ENCODE measurements at regions not wholly inside any gene's neighbourhood (a gene's known extent, or its start where the extent isn't known, plus 50 kb on each side); places are given as distances from the start of the nearest gene placed in this dataset.

- no peak for DNase-seq (ENCODE audit: low spot score)
Measured at GRCh38 chr12:85509081-85509856, 229.2 kb downstream of the ALX1 start.

- DNase-seq (ENCODE audit: low spot score) = no peak
Measured at GRCh38 chr12:85509857-85510256, 229.8 kb downstream of the ALX1 start.

- no peak for DNase-seq (ENCODE audit: low spot score)
Measured at GRCh38 chr12:85516039-85516438, 236.0 kb downstream of the ALX1 start.

GRCh38 chr12:85516667-85517325 is 236.8 kb downstream of the ALX1 start:
- DNase-seq (ENCODE audit: low spot score) = no peak

DNA sequence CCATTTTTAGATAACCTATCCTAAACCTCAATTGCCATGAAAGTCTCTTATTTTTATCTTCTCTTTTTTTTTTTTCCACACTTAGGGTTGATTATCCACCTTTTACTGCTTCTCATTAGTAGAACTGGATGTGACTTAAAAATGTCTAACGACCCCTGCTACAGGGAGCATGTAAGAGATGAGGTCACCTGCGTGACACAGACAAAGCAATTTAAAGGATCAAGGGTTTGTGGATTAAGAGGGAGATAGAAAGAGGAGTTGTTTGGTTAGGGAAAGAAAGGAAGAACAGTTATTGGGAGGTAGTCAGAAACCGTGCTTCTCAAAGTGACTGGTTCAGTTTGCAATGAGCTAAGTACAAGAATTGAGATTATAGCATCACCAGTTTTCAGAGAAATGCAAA is 239.1 kb downstream of the ALX1 start:
- DNase-seq (ENCODE audit: low spot score) = no peak

GRCh38 chr12:85523197-85523596 is 243.2 kb downstream of the ALX1 start:
- no peak for DNase-seq (ENCODE audit: low spot score)

DNA sequence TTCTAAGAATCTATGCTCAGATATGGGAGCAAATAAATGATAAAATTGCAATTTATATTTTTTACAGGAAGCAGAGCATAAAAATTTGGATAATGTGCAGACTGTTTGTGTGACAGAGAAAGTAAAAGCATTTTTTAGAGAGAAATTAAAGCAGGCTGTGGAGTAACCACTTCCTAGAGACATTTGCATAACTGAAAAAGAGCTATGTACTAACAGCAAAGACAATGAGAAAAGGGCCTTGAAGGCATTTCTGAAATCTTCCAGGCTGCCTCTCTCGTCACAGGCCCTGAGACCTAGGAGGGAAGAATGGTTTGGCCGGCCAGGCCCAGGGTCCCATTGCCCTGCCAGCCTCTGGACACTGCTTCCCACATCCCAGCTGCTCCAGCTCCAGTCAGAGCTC is 247.2 kb downstream of the ALX1 start:
- no peak for DNase-seq (ENCODE audit: low spot score)

DNA sequence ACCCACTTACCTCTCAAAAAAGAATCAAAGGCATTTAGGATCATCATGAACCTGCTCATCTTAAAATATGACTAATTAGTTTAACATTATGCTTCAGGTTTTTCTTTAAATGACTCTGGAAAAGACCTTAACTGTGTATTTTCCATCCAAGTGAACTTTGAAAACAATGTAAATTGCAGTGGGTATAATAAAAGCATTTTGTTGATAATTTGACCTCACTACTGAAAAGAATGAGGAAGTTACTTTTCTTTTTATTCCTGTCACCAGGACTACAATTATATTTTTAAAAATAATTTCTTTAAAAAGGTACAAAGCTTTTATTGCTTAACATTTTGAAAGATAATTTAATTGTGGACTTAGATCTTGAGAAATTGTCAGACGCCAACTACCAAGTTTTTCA is 249.9 kb downstream of the ALX1 start:
- DNase-seq (ENCODE audit: low spot score) = no peak

GRCh38 chr12:85530456-85530855 is 250.4 kb downstream of the ALX1 start:
- DNase-seq (ENCODE audit: low spot score) = no peak

DNA sequence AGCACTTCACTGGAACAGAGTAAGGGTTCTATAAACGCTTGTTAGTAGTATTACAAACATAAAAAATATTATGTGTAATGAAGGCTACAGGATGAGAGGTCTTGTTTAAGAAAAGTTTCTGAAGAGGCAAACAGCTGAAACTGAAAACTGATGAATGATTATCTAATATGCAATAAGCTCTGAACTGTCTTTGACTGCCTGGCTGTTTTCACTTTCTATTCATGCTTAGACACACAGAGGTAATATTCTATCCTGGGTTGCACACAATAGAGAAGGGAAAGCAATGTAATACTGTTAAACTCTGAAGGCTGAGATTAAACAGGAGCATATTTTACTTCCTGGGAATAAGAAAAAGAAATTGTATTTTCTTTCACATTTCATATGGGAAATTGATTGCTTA is 251.3 kb downstream of the ALX1 start:
- no peak for DNase-seq (ENCODE audit: low spot score)

GRCh38 chr12:85549640-85550039 is 269.6 kb downstream of the ALX1 start:
- DNase-seq (ENCODE audit: low spot score) = no peak

DNA sequence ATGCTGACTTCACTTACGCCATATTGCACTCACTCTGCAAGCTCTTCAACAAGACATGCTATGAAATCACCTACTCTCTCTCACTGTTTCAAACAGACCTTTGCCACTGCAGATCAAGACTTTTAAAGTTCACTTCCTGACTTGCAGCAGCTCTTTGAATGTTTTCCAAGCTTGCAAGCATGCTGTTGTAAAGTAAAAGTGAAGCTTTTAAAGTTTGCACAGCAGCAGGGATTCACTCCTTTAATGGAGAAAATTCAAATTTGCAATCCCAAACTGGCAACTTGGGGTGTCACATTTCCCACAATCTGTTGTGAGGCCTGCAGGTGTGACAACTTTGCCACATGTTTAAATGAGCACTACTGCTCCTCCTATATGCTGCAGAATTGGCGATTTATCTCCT is 270.9 kb downstream of the ALX1 start:
- DNase-seq (ENCODE audit: low spot score) = no peak

DNA sequence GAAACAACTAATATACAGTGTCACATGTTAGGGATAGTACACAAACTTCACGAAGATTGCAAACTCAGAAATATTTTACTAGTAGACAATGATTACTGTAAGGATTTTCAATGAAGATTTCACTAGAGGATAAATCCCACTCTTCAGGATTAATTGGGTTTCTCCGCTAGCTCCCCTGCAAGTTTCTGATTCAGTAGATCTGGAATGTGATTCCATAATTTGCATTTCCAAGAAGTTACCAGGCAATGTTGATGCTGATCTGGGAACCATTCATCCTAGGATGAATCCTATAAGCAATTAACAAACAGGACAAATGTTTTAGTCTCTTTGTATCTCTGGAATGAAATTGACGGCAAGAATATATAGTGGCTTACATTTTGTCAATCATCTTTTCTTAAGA is 272.4 kb downstream of the ALX1 start:
- no peak for DNase-seq (ENCODE audit: low spot score)

DNA sequence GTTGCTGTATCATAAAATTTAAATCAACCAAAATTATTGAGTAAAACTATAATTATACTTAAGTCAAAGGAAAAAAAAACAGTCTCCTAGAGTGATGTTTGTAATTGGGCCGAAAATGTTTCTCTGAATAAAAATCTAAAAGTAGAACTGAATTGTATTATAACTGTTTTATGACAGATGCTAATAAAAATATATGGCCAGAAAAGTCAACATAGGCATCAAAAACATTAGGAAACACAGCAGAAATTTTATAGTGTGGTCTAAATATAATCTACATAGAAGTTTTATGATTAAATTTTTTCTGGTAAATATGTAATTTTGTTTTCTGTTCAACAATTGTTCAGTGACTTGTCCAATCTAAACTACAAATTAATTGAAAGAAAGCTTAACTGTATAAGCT is 277.8 kb downstream of the ALX1 start:
- DNase-seq (ENCODE audit: low spot score) = no peak

DNA sequence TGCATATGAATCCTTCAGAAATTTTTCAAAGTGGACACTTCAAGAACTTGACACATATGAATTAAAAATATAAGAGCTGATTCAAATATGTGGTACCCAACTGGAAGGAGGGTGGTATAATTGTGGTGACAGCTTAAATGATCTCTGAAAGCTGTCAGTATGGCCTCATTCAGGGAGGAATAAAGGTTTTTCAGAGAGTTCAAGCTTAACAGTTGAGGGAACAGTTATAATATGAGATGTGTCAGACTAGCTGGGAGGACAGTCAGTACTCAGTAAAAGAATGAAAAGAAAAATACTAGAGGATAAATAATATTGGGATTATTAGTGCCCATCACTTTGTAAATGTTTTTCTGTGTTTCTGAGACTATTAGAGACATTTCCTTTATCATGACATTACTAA is 277.5 kb downstream of the RASSF9 start:
- DNase-seq (ENCODE audit: low spot score) = no peak

GRCh38 chr12:85559127-85559526 is 277.1 kb downstream of the RASSF9 start:
- no peak for DNase-seq (ENCODE audit: low spot score)

DNA sequence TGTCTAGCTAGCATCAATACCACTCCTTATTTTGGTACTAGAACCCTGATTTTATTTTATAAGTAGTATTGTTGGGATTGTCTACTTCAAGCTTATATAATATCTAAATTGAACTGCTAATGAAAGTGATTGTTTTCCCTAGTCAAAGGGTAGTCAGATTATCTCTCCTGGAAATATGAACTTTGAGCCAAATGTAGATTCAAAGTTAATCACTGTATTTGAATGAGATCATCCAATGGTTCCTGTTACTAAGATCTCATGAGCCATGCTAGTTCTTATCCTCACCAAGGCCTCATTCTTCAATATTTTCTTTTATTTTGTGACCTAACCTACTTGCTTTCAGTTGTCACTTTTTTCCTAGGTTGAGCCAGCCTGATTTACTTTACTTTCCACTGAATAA is 276.7 kb downstream of the RASSF9 start:
- no peak for DNase-seq (ENCODE audit: low spot score)

- no peak for DNase-seq (ENCODE audit: low spot score)
Measured at GRCh38 chr12:85562765-85563164, 273.4 kb downstream of the RASSF9 start.

DNA sequence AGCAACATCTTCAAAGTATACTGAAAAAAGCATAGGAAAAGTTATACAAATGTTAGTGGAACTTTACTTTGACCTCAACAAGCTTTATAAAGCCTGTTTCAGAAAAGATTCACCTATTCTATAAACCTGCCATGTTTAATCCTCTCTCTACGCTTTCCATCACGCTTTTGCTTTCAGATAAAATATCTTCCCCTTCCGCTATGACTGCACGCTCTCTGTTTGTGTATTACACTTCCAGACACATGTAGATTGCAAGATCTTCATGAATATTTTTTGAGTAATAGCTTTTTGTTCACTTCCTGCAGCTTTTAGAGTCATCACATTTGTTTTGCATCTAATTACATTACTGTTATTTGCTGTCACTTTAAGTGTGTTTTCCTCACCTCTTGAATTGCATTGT is 271.4 kb downstream of the RASSF9 start:
- no peak for DNase-seq (ENCODE audit: low spot score)

- DNase-seq (ENCODE audit: low spot score) = no peak
Measured at GRCh38 chr12:85568395-85569103, 267.7 kb downstream of the RASSF9 start.

GRCh38 chr12:85569261-85569660 is 266.9 kb downstream of the RASSF9 start:
- no peak for DNase-seq (ENCODE audit: low spot score)

DNA sequence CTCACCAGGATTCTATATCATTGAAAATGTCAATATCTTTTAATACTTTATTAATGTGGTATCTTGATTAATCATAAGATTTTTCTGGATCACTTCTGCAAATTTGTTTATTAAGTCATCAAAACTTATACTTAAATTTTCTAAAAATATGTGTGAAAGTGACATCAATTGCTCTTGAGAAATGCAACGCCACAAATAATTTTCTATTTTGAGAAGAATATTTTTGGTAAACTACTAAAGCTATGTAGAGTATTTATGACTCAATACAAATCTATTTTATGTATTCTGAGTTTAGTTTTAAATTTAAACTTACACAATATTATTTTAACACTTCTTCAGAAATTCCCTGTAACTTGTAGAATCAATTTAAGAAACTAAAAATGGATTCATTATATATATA is 263.3 kb downstream of the RASSF9 start:
- DNase-seq (ENCODE audit: low spot score) = no peak

DNA sequence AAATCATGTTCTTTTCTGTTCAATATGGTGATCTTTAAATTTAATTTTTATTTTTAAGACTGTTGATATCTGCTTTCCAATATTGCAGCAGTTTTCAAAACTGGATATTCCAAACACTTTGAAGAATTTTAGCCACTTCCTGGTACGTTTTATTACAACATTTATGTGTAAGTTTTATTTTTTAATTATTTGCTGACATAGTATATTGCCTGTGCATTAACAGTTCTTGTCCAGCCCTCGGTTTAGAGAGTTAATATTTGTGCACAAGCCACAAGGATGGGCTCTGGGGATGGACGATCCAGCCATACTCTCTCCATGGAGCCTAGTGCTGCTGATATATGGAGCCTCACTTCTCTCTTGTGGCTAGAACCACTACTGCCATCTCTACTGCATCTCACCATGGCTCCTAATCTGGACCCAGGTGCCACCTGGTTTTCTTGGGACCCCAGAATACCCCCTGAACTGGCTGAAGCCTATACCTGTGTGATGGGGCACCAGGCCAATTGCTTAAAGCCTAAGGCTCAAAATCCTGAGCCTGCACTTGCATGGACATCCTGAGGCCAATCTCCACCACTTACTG is 262.5 kb downstream of the RASSF9 start:
- DNase-seq (ENCODE audit: low spot score) = no peak
